OCI-LY1 (cell line): ENCODE measurements at regions not wholly inside any gene's neighbourhood (a gene's known extent, or its start where the extent isn't known, plus 50 kb on each side); places are given as distances from the start of the nearest gene placed in this dataset.

Experiments used
- CTCF ChIP-seq: fragments of 200-600 bp; sonication (generic), shearing (Covaris generic); IDR thresholded peaks from 2 replicates; pipeline ENCODE4 v1.5.1; 2017; ENCODE audit warnings: mild to moderate bottlenecking, antibody characterized with exemption, low read length, moderate library complexity, mixed read lengths
- EZH2 ChIP-seq: fragments of 200-600 bp; sonication (generic), shearing (Covaris generic); IDR thresholded peaks from 2 replicates; pipeline ENCODE4 v1.8.0; 2017; ENCODE audit warnings: borderline replicate concordance, mixed run types, mild to moderate bottlenecking, antibody characterized with exemption, low read length, moderate library complexity, mixed read lengths

DNA sequence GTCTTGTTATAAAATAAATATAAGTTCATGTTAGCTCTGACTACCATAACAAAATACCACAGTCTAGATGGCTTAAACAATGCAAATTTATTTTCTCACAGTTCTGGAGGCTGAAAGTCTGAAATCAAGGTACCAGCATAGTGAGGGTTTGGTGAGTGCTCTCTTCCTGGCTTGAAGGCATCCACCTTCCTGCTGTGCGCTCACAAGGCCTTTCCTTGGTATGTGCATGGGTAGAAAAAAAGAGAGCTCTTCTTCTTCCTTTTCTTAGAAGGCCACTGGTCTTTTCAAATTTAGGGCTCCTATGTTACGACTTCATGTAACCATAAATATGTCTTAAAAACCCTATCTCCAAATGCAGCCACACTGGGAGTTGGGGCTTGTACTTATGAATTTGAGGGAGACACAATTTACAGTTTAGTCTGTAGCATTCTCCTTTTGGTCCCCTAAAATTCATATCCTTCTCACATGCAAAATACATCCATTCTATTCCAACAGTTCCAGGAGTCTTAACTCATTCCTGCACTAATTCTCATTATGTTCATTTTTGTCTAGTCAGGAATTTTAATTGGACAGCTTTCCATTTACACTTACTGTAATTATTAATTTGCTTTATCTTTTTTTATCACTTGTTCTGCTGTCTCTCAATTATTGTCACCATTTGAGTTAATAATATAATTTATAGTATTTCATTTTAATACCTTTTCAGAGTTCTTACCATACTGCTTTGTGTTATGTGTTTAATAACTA lies 381.9 kb upstream of the EPHA7 start:
- no peak for TF ChIP-seq CTCF
- TF ChIP-seq EZH2, result no peak
